ENCODE measurements at regions not wholly inside any gene's neighbourhood (a gene's known extent, or its start where the extent isn't known, plus 50 kb on each side); places are given as distances from the start of the nearest gene placed in this dataset.

DNA sequence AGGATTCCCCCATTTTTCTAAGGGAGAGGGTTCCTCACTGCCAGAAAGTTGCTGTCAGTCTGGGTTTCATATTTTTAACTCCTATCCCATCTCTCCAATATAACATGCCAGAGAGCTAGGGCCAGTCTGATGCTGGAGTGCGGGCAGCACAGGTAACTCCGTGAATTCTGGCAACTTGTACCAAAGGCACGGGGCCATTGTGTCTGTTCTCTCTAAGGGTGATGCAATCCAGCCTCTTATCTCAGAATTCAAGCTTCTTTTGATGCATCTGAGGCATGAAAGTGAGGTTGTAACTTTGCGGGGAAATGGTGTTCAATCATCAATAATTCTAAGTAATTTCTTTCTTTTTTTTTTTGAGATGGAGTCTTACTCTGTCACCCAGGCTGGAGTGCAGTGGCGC, 1074.4 kb downstream of the TYW1 start (continued):
- TF ChIP-seq ZIC2 (tag by site-specific recombination; IDR thresholded peaks at IDR 0.05) (no peak), ZNF18 (tag by site-specific recombination; IDR thresholded peaks at IDR 0.05) (no peak)

DNA sequence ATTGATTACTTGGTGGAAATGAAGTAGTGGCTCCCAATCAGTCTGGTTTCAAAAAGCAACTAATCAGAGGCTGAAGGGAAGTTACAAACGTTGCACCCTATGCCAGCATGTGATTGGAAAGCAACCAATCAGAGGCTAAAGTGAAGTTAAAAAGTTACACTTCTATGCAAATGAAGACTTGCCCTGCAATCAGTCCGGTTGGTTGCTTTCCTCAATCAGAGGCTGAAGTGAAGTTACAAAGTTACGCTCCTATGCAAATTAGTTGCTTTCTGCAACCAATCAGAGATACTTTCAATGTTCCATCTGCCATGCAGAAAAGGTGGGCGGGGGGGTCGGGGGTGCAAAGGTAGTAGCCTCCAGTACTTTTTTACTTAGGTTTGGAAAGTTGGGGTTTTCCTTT, 1077.1 kb downstream of the TYW1 start:
- Histone ChIP-seq H3K27ac (ENCODE audit: extremely low read depth, low read depth, low read length) (no peak overlapping the region), H3K9me3 (ENCODE audit: control insufficient read depth, insufficient read depth, low read depth, low read length) (no peaks in the 10 kb centered on the region; the same call in 1 of the 2 replicates), H3K36me3 (ENCODE audit: control insufficient read depth in 2 of 2, insufficient read depth in 1 of 2, low read length in 2 of 2) (no peaks in the 10 kb centered on the region), H3K4me1 (ENCODE audit: control insufficient read depth, insufficient read depth, low read length) (no peaks in the 10 kb centered on the region), H3K4me3 (ENCODE audit: low read depth, low read length) (no peak overlapping the region)
- ChIA-PET POLR2A (no interaction called here), CTCF (no interaction called here)
- TF ChIP-seq, protein P1, sequence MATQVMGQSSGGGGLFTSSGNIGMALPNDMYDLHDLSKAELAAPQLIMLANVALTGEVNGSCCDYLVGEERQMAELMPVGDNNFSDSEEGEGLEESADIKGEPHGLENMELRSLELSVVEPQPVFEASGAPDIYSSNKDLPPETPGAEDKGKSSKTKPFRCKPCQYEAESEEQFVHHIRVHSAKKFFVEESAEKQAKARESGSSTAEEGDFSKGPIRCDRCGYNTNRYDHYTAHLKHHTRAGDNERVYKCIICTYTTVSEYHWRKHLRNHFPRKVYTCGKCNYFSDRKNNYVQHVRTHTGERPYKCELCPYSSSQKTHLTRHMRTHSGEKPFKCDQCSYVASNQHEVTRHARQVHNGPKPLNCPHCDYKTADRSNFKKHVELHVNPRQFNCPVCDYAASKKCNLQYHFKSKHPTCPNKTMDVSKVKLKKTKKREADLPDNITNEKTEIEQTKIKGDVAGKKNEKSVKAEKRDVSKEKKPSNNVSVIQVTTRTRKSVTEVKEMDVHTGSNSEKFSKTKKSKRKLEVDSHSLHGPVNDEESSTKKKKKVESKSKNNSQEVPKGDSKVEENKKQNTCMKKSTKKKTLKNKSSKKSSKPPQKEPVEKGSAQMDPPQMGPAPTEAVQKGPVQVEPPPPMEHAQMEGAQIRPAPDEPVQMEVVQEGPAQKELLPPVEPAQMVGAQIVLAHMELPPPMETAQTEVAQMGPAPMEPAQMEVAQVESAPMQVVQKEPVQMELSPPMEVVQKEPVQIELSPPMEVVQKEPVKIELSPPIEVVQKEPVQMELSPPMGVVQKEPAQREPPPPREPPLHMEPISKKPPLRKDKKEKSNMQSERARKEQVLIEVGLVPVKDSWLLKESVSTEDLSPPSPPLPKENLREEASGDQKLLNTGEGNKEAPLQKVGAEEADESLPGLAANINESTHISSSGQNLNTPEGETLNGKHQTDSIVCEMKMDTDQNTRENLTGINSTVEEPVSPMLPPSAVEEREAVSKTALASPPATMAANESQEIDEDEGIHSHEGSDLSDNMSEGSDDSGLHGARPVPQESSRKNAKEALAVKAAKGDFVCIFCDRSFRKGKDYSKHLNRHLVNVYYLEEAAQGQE (tag by site-specific recombination; IDR thresholded peaks at IDR 0.05), result no peak
- TF ChIP-seq ZNF37A (tag by site-specific recombination; IDR thresholded peaks at IDR 0.05) (no peak), HOXA7 (CRISPR knock-in tag; IDR thresholded peaks at IDR 0.05; ENCODE audit: borderline replicate concordance) (no peak), ZNF514 (tag by site-specific recombination; IDR thresholded peaks at IDR 0.05) (no peak), ZNF138 (tag by site-specific recombination; IDR thresholded peaks at IDR 0.05; ENCODE audit: borderline replicate concordance) (no peak), ZSCAN18 (tag by site-specific recombination; IDR thresholded peaks at IDR 0.05) (no peak), ZNF404 (tag by site-specific recombination; IDR thresholded peaks at IDR 0.05) (no peak), ZNF2 (tag by site-specific recombination; IDR thresholded peaks at IDR 0.05) (no peak), ZNF501 (tag by site-specific recombination; IDR thresholded peaks at IDR 0.05) (no peak), ZNF473 (tag by site-specific recombination; IDR thresholded peaks at IDR 0.05) (no peak), ZNF677 (tag by site-specific recombination; IDR thresholded peaks at IDR 0.05) (no peak), ZNF747 (tag by site-specific recombination; IDR thresholded peaks at IDR 0.05) (no peak), ZNF624 (tag by site-specific recombination; IDR thresholded peaks at IDR 0.05) (no peak), ZNF362 (tag by site-specific recombination; IDR thresholded peaks at IDR 0.05) (no peak), ZNF596 (tag by site-specific recombination; IDR thresholded peaks at IDR 0.05) (no peak), ZNF658 (tag by site-specific recombination; IDR thresholded peaks at IDR 0.05) (no peak), PRDM10 (tag by site-specific recombination; IDR thresholded peaks at IDR 0.05) (no peak)
- TF ChIP-seq, protein P2, sequence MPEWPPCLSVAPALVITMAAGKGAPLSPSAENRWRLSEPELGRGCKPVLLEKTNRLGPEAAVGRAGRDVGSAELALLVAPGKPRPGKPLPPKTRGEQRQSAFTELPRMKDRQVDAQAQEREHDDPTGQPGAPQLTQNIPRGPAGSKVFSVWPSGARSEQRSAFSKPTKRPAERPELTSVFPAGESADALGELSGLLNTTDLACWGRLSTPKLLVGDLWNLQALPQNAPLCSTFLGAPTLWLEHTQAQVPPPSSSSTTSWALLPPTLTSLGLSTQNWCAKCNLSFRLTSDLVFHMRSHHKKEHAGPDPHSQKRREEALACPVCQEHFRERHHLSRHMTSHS (tag by site-specific recombination; IDR thresholded peaks at IDR 0.05), result no peak
- TF ChIP-seq, protein P3, sequence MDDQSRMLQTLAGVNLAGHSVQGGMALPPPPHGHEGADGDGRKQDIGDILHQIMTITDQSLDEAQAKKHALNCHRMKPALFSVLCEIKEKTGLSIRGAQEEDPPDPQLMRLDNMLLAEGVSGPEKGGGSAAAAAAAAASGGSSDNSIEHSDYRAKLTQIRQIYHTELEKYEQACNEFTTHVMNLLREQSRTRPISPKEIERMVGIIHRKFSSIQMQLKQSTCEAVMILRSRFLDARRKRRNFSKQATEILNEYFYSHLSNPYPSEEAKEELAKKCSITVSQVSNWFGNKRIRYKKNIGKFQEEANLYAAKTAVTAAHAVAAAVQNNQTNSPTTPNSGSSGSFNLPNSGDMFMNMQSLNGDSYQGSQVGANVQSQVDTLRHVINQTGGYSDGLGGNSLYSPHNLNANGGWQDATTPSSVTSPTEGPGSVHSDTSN (CRISPR knock-in tag; IDR thresholded peaks at IDR 0.05), result no peak

All from HEK293 (cell line).